GM23338 (cell line): ENCODE measurements at regions not wholly inside any gene's neighbourhood (a gene's known extent, or its start where the extent isn't known, plus 50 kb on each side); places are given as distances from the start of the nearest gene placed in this dataset.

Experiments used
- ATAC-seq: fragments of 200-7000 bp; cut with Tn5 transposase; 3 replicates; pipeline ENCODE4 v1.9.1; 2020
- DNase-seq: peaks from one replicate; pipeline ENCODE4 v3.0.0-alpha.2; 2015; ENCODE audit warnings: low spot score
- H2AFZ ChIP-seq: fragments of 200-600 bp; sonication (generic); 2 replicates; pipeline ENCODE4 v1.8.0; 2016; ENCODE audit warnings: antibody characterized with exemption, mild to moderate bottlenecking, moderate library complexity
- H3F3A ChIP-seq: fragments of 200-600 bp; sonication (generic); replicated peaks from 2 replicates; pipeline ENCODE4 v1.8.0; 2017; ENCODE audit warnings: antibody characterized with exemption, mixed run types, low read depth
- H3K27ac ChIP-seq: fragments of 200-600 bp; sonication (generic); 2 replicates; pipeline ENCODE4 v1.6.1; 2016; ENCODE audit warnings: low read depth
- H3K27me3 ChIP-seq: fragments of 200-600 bp; sonication (generic); 2 replicates; pipeline ENCODE4 v1.8.0; 2016; ENCODE audit warnings: mild to moderate bottlenecking, mixed run types, moderate library complexity; ENCODE audit not compliant: insufficient read depth
- H3K36me3 ChIP-seq: fragments of 200-600 bp; sonication (generic); 2 replicates; pipeline ENCODE4 v1.8.0; 2016; ENCODE audit warnings: mild to moderate bottlenecking; ENCODE audit not compliant: insufficient read depth
- H3K4me1 ChIP-seq: fragments of 200-600 bp; sonication (generic); 2 replicates; pipeline ENCODE4 v1.8.0; 2016; ENCODE audit warnings: mild to moderate bottlenecking, moderate library complexity; ENCODE audit not compliant: insufficient read depth
- H3K4me2 ChIP-seq: fragments of 200-600 bp; sonication (generic); 2 replicates; pipeline ENCODE4 v1.7.1; 2017; ENCODE audit warnings: mixed run types
- H3K4me3 ChIP-seq: fragments of 200-600 bp; sonication (generic); 2 replicates; pipeline ENCODE4 v1.6.1; 2016; ENCODE audit warnings: mixed run types
- H3K79me2 ChIP-seq: fragments of 200-600 bp; sonication (generic); replicated peaks from 2 replicates; pipeline ENCODE4 v1.8.0; 2017; ENCODE audit warnings: mild to moderate bottlenecking; ENCODE audit not compliant: insufficient read depth
- H3K9me2 ChIP-seq: fragments of 200-600 bp; sonication (generic); 2 replicates; pipeline ENCODE4 v1.8.0; 2017; ENCODE audit not compliant: insufficient read depth
- H4K20me1 ChIP-seq: fragments of 200-600 bp; sonication (generic); replicated peaks from 2 replicates; pipeline ENCODE4 v1.8.0; 2017; ENCODE audit warnings: mild to moderate bottlenecking; ENCODE audit not compliant: insufficient read depth
- H3K27ac Mint-ChIP-seq: 2 replicates; pipeline ENCODE4 v1.8.0; 2020; ENCODE audit warnings: inconsistent platforms, mild to moderate bottlenecking, moderate library complexity, mixed read lengths
- H3K27me3 Mint-ChIP-seq: 3 replicates; pipeline ENCODE4 v1.8.0; 2022; ENCODE audit warnings: low read depth, mild to moderate bottlenecking, moderate library complexity, mixed read lengths, inconsistent platforms; ENCODE audit not compliant: insufficient read depth, poor library complexity
- H3K36me3 Mint-ChIP-seq: 3 replicates; pipeline ENCODE4 v1.8.0; 2021; ENCODE audit warnings: low read depth, mild to moderate bottlenecking, inconsistent platforms, moderate library complexity, mixed read lengths
- H3K4me1 Mint-ChIP-seq: 3 replicates; pipeline ENCODE4 v1.8.0; 2020; ENCODE audit warnings: mild to moderate bottlenecking, inconsistent platforms, mixed read lengths
- H3K4me3 Mint-ChIP-seq: 3 replicates; pipeline ENCODE4 v1.8.0; 2021; ENCODE audit warnings: moderate library complexity, mild to moderate bottlenecking, inconsistent platforms, mixed read lengths
- H3K9me3 Mint-ChIP-seq: 3 replicates; pipeline ENCODE4 v1.8.0; 2020; ENCODE audit warnings: moderate library complexity, mild to moderate bottlenecking, inconsistent platforms, mixed read lengths
- EZH2 ChIP-seq: fragments of 200-600 bp; sonication (generic); IDR thresholded peaks from one replicate; pipeline ENCODE4 v1.8.0; 2017; ENCODE audit warnings: antibody characterized with exemption, mild to moderate bottlenecking, low read depth; ENCODE audit not compliant: unreplicated experiment
- POLR2AphosphoS5 ChIP-seq: IDR thresholded peaks from 2 replicates; pipeline ENCODE4 v1.6.1; 2016; ENCODE audit warnings: antibody characterized with exemption, low read depth
- STAT1 ChIP-seq: IDR thresholded peaks from one replicate; pipeline ENCODE4 v1.6.1; 2016; ENCODE audit warnings: antibody characterized with exemption; ENCODE audit not compliant: unreplicated experiment
- ZNF331 ChIP-seq: fragments of 250-450 bp; sonication (Bioruptor Pico); IDR thresholded peaks from 2 replicates; pipeline ENCODE4 v1.5.0; 2020; ENCODE audit warnings: low read depth, mild to moderate bottlenecking, moderate library complexity
- ZNF462 ChIP-seq: fragments of 250-450 bp; sonication (Bioruptor Pico); IDR thresholded peaks from 2 replicates; pipeline ENCODE4 v1.5.0; 2020; ENCODE audit warnings: mild to moderate bottlenecking, moderate library complexity

- TF ChIP-seq ZNF462 (no peak), ZNF331 (CRISPR knock-in tag) (no peak)
Observed at GRCh38 chr11:119567688-119568582, 145.0 kb upstream of the THY1 start (continued).

GRCh38 chr11:119566319-119566718 is 143.3 kb upstream of the THY1 start:
- Mint-ChIP-seq H3K36me3 (no peaks in the 10 kb centered on the region), H3K9me3 (peaks cover 3% of the 10 kb centered on the region; the same call in 1 of the 3 replicates), H3K27me3 (no peaks in the 10 kb centered on the region), H3K27ac (no peak overlapping the region), H3K4me3 (no peak overlapping the region), H3K4me1 (peaks cover 11% of the 10 kb centered on the region; the same call in 2 of the 3 replicates)
- Histone ChIP-seq H2AFZ (no peak overlapping the region), H3K9me2 (no peaks in the 10 kb centered on the region; the same call in 1 of the 2 replicates), H3K79me2 (no peaks in the 10 kb centered on the region), H3K27me3 (no peaks in the 10 kb centered on the region), H3K36me3 (no peaks in the 10 kb centered on the region), H4K20me1 (no peaks in the 10 kb centered on the region), H3K27ac (no peak overlapping the region), H3K4me2 (no peak overlapping the region), H3K4me1 (peaks cover 7% of the 10 kb centered on the region; the same call in 1 of the 2 replicates), H3F3A (no peaks in the 10 kb centered on the region), H3K4me3 (no peak overlapping the region)
- ATAC-seq (no peak), DNase-seq (no peak)
- no peak for TF ChIP-seq ZNF462
- TF ChIP-seq STAT1: no peak
- no peak for TF ChIP-seq POLR2AphosphoS5
- no peak for TF ChIP-seq EZH2
